MM.1S (cell line): ENCODE measurements at regions not wholly inside any gene's neighbourhood (a gene's known extent, or its start where the extent isn't known, plus 50 kb on each side); places are given as distances from the start of the nearest gene placed in this dataset.

Experiments used
- DNase-seq: peaks from one replicate; pipeline ENCODE4 v3.0.0-alpha.2; 2015
- H2AFZ ChIP-seq: fragments of 300-600 bp; sonication (generic); 2 replicates; pipeline ENCODE4 v1.6.0; 2016; ENCODE audit warnings: antibody characterized with exemption, low read length
- H3F3A ChIP-seq: fragments of 300-600 bp; sonication (generic); 2 replicates; pipeline ENCODE4 v1.6.1; 2016; ENCODE audit warnings: mild to moderate bottlenecking, antibody characterized with exemption, low read length, moderate library complexity, mixed read lengths; ENCODE audit not compliant: insufficient read depth
- H3K27ac ChIP-seq: fragments of 300-600 bp; sonication (generic); 2 replicates; pipeline ENCODE4 v1.5.1; 2016; ENCODE audit warnings: mild to moderate bottlenecking, low read length
- H3K27me3 ChIP-seq: fragments of 300-600 bp; sonication (generic); replicated peaks from 2 replicates; pipeline ENCODE4 v1.6.0; 2016; ENCODE audit warnings: low read length; ENCODE audit not compliant: insufficient read depth
- H3K36me3 ChIP-seq: fragments of 300-600 bp; sonication (generic); replicated peaks from 2 replicates; pipeline ENCODE4 v1.6.1; 2016; ENCODE audit warnings: mild to moderate bottlenecking, low read length, mixed read lengths; ENCODE audit not compliant: insufficient read depth
- H3K4me1 ChIP-seq: fragments of 300-600 bp; sonication (generic); 2 replicates; pipeline ENCODE4 v1.6.1; 2016; ENCODE audit warnings: low read length, mixed read lengths
- H3K4me2 ChIP-seq: fragments of 300-600 bp; sonication (generic); 2 replicates; pipeline ENCODE4 v1.6.0; 2016; ENCODE audit warnings: low read depth, low read length
- H3K4me3 ChIP-seq: fragments of 300-600 bp; sonication (generic); 2 replicates; pipeline ENCODE4 v1.5.1; 2016; ENCODE audit warnings: low read length, mixed read lengths
- H3K79me2 ChIP-seq: fragments of 300-600 bp; sonication (generic); 2 replicates; pipeline ENCODE4 v1.6.1; 2016; ENCODE audit warnings: mixed run types, low read length, mixed read lengths
- H3K9ac ChIP-seq: fragments of 300-600 bp; sonication (generic); 2 replicates; pipeline ENCODE4 v1.6.1; 2016; ENCODE audit warnings: low read length, mixed read lengths
- H3K9me2 ChIP-seq: fragments of 300-600 bp; sonication (generic); replicated peaks from 2 replicates; pipeline ENCODE4 v1.6.1; 2016; ENCODE audit warnings: mild to moderate bottlenecking, low read length, mixed read lengths; ENCODE audit not compliant: insufficient read depth
- H3K9me3 ChIP-seq: fragments of 300-600 bp; sonication (generic); replicated peaks from 2 replicates; pipeline ENCODE4 v1.6.1; 2016; ENCODE audit warnings: mild to moderate bottlenecking, low read length, mixed read lengths; ENCODE audit not compliant: insufficient read depth
- H4K20me1 ChIP-seq: fragments of 300-600 bp; sonication (generic); 2 replicates; pipeline ENCODE4 v1.6.1; 2016; ENCODE audit warnings: mild to moderate bottlenecking, low read length, moderate library complexity, mixed read lengths; ENCODE audit not compliant: insufficient read depth
- EZH2 ChIP-seq: fragments of 300-600 bp; sonication (generic); optimal IDR thresholded peaks from 2 replicates; pipeline ENCODE3; 2017; ENCODE audit warnings: low read depth, mild to moderate bottlenecking, antibody characterized with exemption, low read length, mixed read lengths
- EZH2phosphoT487 ChIP-seq: fragments of 300-600 bp; sonication (generic); IDR thresholded peaks from 2 replicates; pipeline ENCODE4 v1.6.1; 2018; ENCODE audit warnings: antibody characterized with exemption, low read length
- TF ChIP-seq, protein P1 (sequence below): fragments of 300-600 bp; sonication (generic); IDR thresholded peaks from 2 replicates; pipeline ENCODE4 v1.5.1; 2016; ENCODE audit warnings: antibody characterized with exemption, low read length, mixed read lengths

DNA sequence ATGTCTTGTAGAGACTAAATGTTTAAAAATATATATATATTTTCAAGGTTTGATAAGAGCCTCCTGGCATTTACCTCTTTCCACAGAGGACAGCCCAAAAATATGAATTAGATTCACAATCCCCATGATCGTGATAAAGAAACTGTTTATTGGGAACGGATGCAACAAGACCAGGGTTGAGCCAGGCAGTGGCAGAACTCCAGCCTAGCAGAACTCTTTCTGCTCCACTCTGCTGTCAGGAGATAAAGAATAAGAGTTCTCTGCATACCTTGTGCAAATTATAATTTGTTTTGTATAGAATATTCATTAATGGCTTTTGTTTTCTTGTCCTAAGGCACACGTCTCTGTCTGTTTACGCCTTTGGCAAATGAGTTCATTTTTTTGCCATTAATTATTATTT, 472.2 kb downstream of the TUSC1 start:
- Histone ChIP-seq H3K27me3 (no peaks in the 10 kb centered on the region), H3K36me3 (no peaks in the 10 kb centered on the region), H3K9ac (no peak overlapping the region), H3F3A (no peaks in the 10 kb centered on the region), H3K9me2 (no peaks in the 10 kb centered on the region), H4K20me1 (no peaks in the 10 kb centered on the region), H3K27ac (no peak overlapping the region), H3K4me1 (no peaks in the 10 kb centered on the region), H3K79me2 (no peaks in the 10 kb centered on the region), H3K4me2 (no peak overlapping the region), H3K4me3 (no peak overlapping the region), H3K9me3 (no peaks in the 10 kb centered on the region), H2AFZ (no peak overlapping the region)
- no peak for TF ChIP-seq EZH2phosphoT487
- TF ChIP-seq, protein P1, sequence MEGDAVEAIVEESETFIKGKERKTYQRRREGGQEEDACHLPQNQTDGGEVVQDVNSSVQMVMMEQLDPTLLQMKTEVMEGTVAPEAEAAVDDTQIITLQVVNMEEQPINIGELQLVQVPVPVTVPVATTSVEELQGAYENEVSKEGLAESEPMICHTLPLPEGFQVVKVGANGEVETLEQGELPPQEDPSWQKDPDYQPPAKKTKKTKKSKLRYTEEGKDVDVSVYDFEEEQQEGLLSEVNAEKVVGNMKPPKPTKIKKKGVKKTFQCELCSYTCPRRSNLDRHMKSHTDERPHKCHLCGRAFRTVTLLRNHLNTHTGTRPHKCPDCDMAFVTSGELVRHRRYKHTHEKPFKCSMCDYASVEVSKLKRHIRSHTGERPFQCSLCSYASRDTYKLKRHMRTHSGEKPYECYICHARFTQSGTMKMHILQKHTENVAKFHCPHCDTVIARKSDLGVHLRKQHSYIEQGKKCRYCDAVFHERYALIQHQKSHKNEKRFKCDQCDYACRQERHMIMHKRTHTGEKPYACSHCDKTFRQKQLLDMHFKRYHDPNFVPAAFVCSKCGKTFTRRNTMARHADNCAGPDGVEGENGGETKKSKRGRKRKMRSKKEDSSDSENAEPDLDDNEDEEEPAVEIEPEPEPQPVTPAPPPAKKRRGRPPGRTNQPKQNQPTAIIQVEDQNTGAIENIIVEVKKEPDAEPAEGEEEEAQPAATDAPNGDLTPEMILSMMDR: no peak
- TF ChIP-seq EZH2: no peak
- no peak for DNase-seq

DNA sequence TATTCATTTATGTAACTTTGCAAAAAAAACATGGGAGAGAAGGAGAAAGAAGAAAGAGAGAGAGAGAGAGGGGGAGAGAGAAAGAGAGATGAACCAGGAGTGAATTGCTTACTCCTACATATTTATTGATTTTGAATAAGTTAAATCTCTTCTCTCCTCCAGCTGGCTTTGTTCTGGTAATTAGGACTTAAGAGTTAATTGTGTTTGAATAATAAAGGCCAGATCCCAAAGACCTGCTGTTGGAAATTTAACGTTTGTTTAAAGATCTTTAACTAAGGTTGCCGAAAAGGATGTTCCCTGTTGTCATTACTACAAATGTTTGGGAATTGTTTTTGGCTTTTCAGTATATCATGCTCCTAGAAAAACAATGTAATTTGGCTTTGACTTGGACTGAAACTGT, 473.0 kb downstream of the TUSC1 start:
- Histone ChIP-seq H3K4me3 (no peak overlapping the region), H3K9me3 (no peaks in the 10 kb centered on the region), H2AFZ (no peak overlapping the region), H3K27me3 (no peaks in the 10 kb centered on the region), H3K36me3 (no peaks in the 10 kb centered on the region), H3K9me2 (no peaks in the 10 kb centered on the region), H3K27ac (no peak overlapping the region), H3F3A (no peaks in the 10 kb centered on the region), H3K9ac (no peak overlapping the region), H4K20me1 (no peaks in the 10 kb centered on the region), H3K4me2 (no peak overlapping the region), H3K79me2 (no peaks in the 10 kb centered on the region), H3K4me1 (no peaks in the 10 kb centered on the region)
- TF ChIP-seq EZH2phosphoT487: no peak
- TF ChIP-seq, protein P1: no peak
- no peak for TF ChIP-seq EZH2
- DNase-seq: no peak

DNA sequence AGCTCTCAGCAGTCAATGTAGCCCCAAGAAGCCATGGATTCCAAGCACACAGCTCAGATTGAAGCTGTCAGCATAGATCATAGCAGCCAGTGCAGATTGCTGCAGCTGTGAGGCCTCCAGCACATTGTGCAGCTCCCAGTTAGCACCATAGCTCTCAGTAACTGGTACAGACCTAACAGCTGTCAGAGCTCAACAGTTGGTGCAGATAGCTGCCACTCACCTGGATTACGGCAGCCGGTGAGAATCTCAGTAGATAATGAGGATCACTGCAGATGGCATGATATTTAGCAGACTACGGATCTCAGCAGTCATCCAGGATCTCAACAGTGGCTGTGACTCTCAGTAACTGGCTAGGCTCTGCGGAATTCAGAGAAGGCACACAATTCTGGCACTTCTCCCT, 500.4 kb downstream of the TUSC1 start:
- Histone ChIP-seq H3K27ac (no peak overlapping the region), H3K27me3 (no peaks in the 10 kb centered on the region), H2AFZ (no peak overlapping the region), H3K9me3 (no peaks in the 10 kb centered on the region), H3K9me2 (no peaks in the 10 kb centered on the region), H3K4me3 (no peak overlapping the region), H3K79me2 (no peaks in the 10 kb centered on the region), H3K9ac (no peak overlapping the region), H3F3A (no peaks in the 10 kb centered on the region), H3K4me1 (no peaks in the 10 kb centered on the region), H3K4me2 (no peak overlapping the region), H3K36me3 (no peaks in the 10 kb centered on the region), H4K20me1 (no peaks in the 10 kb centered on the region)
- no peak for DNase-seq
- TF ChIP-seq EZH2phosphoT487 (no peak), EZH2 (no peak)
- TF ChIP-seq, protein P1: no peak
